ENCODE measurements at regions not wholly inside any gene's neighbourhood (a gene's known extent, or its start where the extent isn't known, plus 50 kb on each side); places are given as distances from the start of the nearest gene placed in this dataset.
"Not testable (repeated sequence)": the region's sequence is repeated elsewhere in the genome, so short reads cannot be mapped to it uniquely, and the experiment has no call there.

DNA sequence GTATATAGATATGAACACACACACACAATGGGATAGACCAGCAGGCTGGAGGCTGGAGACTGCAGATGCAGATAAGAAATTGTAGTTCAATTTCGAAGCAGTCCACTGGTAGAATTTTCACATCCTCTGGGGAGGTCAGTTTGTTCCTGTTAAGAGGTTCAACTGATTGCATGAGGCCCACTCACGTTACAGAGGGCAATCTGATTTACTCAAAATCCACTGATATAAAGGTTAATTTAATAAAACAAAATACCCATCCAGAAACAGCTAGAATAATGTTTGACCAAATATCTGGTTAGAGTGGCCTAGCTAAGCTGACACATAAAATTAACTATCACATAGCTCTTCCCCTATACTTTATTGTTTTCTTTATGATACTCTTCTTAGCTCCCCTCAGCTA is 162.9 kb upstream of the SMIM30 start:
- FAIRE-seq = no peak
- no peak for DNase-seq (ENCODE audit: extremely low spot score, insufficient read length, low read depth)

DNA sequence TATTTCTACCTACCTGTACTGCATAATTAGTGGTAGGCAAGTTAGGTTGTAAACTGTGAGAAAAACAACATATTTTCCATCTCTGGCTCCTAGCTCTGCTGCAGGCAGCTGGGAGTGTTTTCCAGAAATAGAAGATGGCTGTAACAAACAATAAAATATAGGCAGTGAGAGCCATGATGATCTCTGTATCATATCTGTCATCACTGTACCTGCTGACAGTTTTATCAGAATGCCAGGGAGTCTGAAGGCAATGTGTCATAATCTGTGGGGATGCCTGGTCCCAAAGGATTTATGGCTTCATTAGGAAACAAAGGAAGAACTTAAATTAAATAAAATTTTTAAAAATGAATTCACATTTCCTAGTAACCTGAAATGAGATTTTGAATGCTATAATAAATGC is 160.9 kb upstream of the SMIM30 start:
- DNase-seq (ENCODE audit: extremely low spot score, insufficient read length, low read depth) (no peak), FAIRE-seq (no peak)

- no peak for DNase-seq (ENCODE audit: extremely low spot score, insufficient read length, low read depth)
- FAIRE-seq = no peak
Observed at GRCh38 chr7:113270790-113271189, 152.4 kb upstream of the SMIM30 start.

DNA sequence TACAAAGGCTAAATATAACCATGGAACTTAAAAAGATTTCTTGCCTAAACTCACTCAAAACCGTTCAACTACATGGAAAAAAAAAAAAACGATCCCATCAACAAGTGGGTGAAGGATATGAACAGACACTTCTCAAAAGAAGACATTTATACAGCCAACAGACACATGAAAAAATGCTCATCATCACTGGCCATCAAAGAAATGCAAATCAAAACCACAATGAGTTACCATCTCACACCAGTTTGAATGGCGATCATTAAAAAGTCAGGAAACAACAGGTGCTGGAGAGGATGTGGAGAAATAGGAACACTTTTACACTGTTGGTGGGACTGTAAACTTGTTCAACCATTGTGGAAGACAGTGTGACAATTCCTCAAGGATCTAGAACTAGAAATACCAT is 151.2 kb upstream of the SMIM30 start:
- not testable (repeated sequence) for FAIRE-seq; DNase-seq (ENCODE audit: extremely low spot score, insufficient read length, low read depth)

DNA sequence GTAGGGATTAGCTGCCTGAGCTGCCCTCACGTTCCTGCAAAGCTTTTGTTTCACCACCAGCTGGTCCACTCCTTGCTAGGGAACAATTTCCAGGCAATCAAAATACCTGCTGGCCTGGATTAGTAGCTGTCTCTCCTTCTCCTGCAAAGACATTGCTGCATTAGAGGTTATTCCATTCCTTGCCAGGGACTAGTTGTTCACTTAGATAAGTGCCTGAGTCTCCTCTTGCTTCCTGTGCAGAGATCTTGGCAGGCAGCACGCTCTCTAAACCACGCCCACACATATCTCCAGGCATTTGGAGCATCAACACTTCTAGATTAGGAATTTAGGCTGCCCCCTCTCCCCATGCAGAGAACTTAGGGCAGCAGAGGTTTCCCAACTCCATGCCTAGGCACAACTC is 150.4 kb upstream of the SMIM30 start:
- FAIRE-seq (no peak), DNase-seq (ENCODE audit: extremely low spot score, insufficient read length, low read depth) (no peak)

GRCh38 chr7:113267885-113268284 is 149.5 kb upstream of the SMIM30 start:
- DNase-seq (ENCODE audit: extremely low spot score, insufficient read length, low read depth) (no peak), FAIRE-seq (no peak)

- no peak for FAIRE-seq
- no peak for DNase-seq (ENCODE audit: extremely low spot score, insufficient read length, low read depth)
Observed at GRCh38 chr7:113267271-113267670, 148.9 kb upstream of the SMIM30 start.

- DNase-seq (ENCODE audit: extremely low spot score, insufficient read length, low read depth) (no peak), FAIRE-seq (no peak)
Observed at GRCh38 chr7:113263749-113264148, 145.4 kb upstream of the SMIM30 start.

GRCh38 chr7:113263215-113263742 is 144.9 kb upstream of the SMIM30 start:
- not testable (repeated sequence) for FAIRE-seq; DNase-seq (ENCODE audit: extremely low spot score, insufficient read length, low read depth)

GRCh38 chr7:113256883-113257531 is 138.7 kb upstream of the SMIM30 start:
- DNase-seq (ENCODE audit: extremely low spot score, insufficient read length, low read depth) = no peak
- FAIRE-seq = no peak

- no peak for DNase-seq (ENCODE audit: extremely low spot score, insufficient read length, low read depth)
- no peak for FAIRE-seq
Observed at GRCh38 chr7:113247198-113247597, 128.8 kb upstream of the SMIM30 start.

GRCh38 chr7:113246738-113247137 is 128.4 kb upstream of the SMIM30 start:
- FAIRE-seq (no peak), DNase-seq (ENCODE audit: extremely low spot score, insufficient read length, low read depth) (no peak)

DNA sequence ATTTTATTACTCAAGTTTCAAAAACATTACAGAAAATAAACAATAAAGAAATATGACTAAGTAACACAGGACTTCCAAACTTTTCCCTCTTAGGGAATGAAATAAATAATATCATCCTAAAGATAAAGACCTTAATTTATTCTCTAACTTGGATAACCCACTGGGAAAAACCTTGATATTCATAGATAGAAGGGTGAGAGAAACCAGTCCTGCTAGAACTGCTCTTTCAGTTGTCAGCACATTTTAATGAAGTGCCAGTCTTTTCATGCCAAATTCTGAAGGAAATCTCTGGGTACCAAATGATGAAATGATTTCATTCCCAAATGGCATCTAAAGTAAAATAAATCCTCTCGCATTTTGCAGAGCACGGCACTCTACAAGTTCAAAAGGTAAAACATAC is 114.5 kb upstream of the SMIM30 start:
- DNase-seq (ENCODE audit: extremely low spot score, insufficient read length, low read depth) (no peak), FAIRE-seq (no peak)

- DNase-seq (ENCODE audit: extremely low spot score, insufficient read length, low read depth) = no peak
- no peak for FAIRE-seq
Observed at GRCh38 chr7:113230691-113231090, 112.3 kb upstream of the SMIM30 start.

DNA sequence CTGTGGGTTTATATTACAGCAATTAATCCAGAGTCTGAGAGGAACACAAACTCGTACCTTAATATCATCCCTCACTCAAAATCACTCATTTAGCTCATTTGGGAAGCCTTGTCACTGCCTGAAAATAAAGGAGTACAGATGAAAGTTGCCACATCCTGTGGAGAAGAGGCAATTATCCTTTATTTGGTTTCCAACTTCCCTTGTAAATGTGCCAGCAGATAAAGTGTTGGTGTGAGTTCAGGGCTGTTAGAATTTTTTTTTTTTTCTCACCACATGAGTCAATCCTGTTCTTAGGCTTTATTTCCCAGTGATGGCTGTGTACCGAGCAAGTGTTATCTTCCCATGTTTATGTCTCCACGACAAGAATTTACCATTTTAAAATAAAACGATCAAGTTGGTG is 99.0 kb upstream of the SMIM30 start:
- DNase-seq (ENCODE audit: extremely low spot score, insufficient read length, low read depth) (no peak), FAIRE-seq (no peak)

DNA sequence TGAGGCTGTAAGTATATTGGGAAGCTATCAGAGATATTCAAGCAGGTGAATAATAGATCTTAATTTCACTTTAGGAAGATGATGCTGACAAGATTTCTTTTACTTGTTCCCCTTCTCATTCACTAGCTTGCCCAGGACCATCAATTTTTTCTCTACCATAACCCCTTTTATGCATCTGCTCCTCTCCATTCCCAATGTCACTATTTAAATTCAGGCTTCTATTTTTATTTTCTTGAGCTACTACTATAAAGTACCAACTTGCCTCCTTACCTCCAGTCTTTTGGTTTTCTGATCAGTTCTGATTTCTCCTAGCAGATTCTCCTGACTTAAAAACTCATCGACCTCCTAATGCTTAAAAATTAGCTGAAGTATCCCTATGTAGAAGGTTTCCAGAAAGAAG is 97.7 kb upstream of the SMIM30 start:
- DNase-seq (ENCODE audit: extremely low spot score, insufficient read length, low read depth) = no peak
- FAIRE-seq = no peak

- DNase-seq (ENCODE audit: extremely low spot score, insufficient read length, low read depth) (no peak), FAIRE-seq (no peak)
Observed at GRCh38 chr7:113209449-113210203, 91.3 kb upstream of the SMIM30 start.

DNA sequence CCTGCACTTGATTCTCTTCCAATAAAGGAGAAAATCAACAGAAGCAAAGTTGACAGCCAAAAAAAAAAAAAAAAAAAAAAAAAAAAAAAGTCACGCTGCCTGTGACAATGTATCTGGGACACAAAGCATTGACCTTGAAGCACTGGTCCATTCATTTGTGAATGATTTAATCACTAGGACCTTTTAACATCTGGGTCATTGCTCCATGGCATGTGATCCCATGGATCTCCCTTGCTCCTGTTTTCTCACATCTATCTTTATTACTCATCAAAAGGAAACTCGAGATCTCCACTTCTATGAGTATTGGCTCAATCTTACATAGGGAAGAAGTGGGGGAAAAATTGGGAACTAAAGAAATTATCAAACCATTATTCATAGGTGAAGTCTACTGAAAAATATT is 89.6 kb upstream of the SMIM30 start:
- FAIRE-seq (no peak), DNase-seq (ENCODE audit: extremely low spot score, insufficient read length, low read depth) (no peak)

- no peak for DNase-seq (ENCODE audit: extremely low spot score, insufficient read length, low read depth)
Observed at GRCh38 chr7:113207441-113207840, 89.1 kb upstream of the SMIM30 start.

DNA sequence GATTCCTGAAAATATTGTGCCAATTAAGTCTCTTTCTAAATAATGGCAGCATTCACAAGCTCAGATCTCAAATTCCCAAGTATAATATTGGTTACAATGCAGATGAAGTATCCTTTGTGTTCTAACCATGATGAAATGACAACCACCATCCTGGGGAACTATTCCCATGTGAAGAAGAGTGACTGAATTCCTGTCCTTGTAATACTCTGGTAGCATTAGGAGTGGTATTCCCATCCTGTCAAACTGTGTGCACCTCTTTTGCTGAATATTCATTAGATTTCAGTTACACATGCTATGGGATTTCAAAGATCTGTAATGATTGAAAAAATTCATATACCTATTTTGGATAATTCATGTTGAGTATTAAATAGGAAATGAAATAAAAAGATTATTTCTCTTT is 86.1 kb upstream of the SMIM30 start:
- DNase-seq (ENCODE audit: extremely low spot score, insufficient read length, low read depth) = no peak
- no peak for FAIRE-seq

More at GRCh38 chr7:113207441-113207840, 89.1 kb upstream of the SMIM30 start:
- no peak for FAIRE-seq

GRCh38 chr7:113202284-113202683 is 83.9 kb upstream of the SMIM30 start:
- no peak for DNase-seq (ENCODE audit: extremely low spot score, insufficient read length, low read depth)
- no peak for FAIRE-seq

GRCh38 chr7:113200281-113200680 is 81.9 kb upstream of the SMIM30 start:
- FAIRE-seq = no peak
- no peak for DNase-seq (ENCODE audit: extremely low spot score, insufficient read length, low read depth)

All from GM18507 (cell line).